GM18909 (cell line): ENCODE measurements at regions not wholly inside any gene's neighbourhood (a gene's known extent, or its start where the extent isn't known, plus 50 kb on each side); places are given as distances from the start of the nearest gene placed in this dataset.
"Not testable (repeated sequence)": the region's sequence is repeated elsewhere in the genome, so short reads cannot be mapped to it uniquely, and the experiment has no call there.

Experiments used
- ATAC-seq: cut with Tn5 transposase; IDR thresholded peaks from one replicate; pipeline ENCODE4 v1.9.1; 2021; ENCODE audit warnings: mild to moderate bottlenecking; ENCODE audit not compliant: unreplicated experiment, poor library complexity

GRCh38 chr21:35624901-35625300, 435.4 kb downstream of the SETD4 start:
- no peak for ATAC-seq

DNA sequence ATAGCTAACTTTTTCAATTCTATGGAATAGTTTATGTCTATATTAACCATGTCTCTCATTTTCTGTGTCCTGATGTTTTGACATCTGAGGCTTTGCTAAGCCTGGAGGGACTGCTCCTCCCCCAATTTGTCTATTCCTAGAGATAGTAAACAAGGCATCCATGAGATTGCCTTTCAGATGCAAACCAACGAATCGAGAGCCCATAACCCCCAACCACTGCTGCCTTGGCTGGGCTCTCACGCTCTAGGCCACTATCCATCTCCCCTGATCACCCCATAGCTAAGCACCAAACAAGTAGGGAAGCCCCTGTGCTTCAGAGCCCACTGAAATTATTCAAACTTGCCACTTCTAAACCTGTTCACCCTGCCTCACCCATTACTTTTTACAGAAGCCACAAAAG, 437.7 kb downstream of the SETD4 start:
- no peak for ATAC-seq

DNA sequence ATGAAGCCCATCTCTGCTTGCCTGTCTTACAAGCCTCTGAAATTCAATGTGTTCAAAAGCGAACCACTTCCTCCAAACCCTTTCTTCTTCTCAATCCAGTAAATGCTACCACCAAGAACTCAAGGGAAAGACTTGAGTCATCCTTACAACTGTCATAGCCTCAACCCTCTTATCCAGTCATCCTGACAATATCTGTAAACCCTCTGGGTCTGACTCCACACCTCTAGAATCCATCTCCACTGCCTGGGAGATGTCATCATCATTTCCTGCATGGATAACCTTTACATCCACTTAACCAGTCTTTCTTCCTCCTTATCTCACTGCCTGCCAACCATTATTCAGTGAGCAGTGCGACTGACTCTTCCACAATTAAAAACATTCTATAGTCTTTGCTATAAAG, 441.1 kb downstream of the SETD4 start:
- no peak for ATAC-seq

- no peak for ATAC-seq
These were observed 442.8 kb downstream of the SETD4 start for GRCh38 chr21:35617491-35617890.

- ATAC-seq, result no peak
These were observed 444.2 kb downstream of the SETD4 start for GRCh38 chr21:35616090-35616489.

DNA sequence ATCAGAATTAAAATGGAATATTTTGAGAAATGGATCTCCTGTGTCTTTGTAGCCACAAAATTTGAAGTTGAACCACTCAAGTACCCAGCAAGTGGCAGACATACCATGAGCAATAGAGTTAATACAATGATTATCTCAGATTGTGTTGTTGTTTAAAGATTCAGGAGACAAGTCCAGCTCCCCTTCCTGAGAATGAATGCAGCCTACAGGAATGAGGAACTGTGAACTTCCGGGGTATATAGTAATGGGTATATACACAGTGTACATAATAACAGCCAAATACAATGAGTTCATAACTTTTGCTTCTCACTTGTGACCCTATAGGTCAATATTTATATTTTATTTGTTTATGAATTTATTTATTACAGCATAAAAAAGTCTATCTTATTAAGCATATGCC, 445.0 kb downstream of the SETD4 start:
- no peak for ATAC-seq

GRCh38 chr21:35614396-35614921, 445.9 kb downstream of the SETD4 start:
- no peak for ATAC-seq

DNA sequence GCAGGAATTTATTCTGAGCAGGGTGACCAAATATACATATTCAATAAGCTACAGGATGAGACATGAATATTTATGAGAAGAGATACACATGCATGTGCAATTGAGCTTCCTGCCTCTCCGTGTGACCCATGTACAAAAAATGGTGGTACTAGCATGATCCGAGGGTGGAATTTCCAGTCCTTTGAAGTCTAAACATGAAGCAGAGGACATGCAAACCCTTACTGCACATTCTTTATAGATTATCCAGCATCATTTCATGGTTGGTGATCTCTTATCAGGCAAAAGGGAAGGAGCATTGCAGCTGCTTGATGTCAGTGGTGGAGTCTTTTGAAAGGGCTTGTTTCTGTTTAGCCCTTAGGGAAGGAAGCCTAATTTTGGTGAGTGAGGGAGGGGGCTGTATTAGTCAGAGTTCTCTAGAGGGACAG, 448.6 kb downstream of the SETD4 start:
- no peak for ATAC-seq

- ATAC-seq, result no peak
These were observed 451.1 kb downstream of the SETD4 start for GRCh38 chr21:35609263-35609662.

- no peak for ATAC-seq
These were observed 452.9 kb downstream of the SETD4 start for GRCh38 chr21:35607406-35607805.

DNA sequence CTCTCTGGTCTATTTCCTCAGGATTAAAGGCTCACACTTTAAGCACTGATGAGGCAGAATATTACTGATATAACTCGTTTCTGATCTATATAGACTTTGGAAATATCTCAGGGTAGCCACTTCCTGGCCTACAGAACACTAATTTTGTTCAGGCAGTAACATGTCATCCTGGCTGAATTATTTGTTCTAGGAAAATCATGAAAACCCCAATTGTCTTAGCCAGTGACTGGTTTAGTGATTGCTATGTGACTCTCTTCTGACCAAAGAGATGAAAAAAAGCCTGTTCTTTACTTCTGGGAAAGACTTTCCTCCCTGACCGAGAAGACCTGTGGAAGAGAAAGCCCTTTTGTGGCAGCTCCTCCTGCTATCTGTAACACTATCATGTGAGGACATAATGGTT, 453.7 kb downstream of the SETD4 start:
- no peak for ATAC-seq

DNA sequence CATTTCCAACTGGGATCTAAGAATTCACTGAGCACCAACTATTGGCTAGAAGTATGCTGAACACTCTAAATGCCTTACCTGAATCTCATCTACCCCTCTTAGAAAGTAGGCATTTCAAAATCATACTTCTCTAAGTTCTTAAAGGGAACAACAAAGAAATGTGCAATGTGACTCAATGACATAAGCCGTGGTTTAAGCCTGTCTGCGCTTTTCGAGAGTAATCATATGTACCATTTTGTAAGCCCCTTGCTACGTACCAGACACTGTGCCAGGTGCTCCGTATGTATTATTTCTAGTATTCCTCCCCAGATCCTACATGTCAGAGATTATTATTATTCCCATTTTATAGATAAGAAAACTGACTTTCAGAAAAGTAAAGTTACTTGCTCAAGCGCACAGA, 454.2 kb downstream of the SETD4 start:
- ATAC-seq, result no peak

- no peak for ATAC-seq
These were observed 456.8 kb downstream of the SETD4 start for GRCh38 chr21:35603494-35603893.

DNA sequence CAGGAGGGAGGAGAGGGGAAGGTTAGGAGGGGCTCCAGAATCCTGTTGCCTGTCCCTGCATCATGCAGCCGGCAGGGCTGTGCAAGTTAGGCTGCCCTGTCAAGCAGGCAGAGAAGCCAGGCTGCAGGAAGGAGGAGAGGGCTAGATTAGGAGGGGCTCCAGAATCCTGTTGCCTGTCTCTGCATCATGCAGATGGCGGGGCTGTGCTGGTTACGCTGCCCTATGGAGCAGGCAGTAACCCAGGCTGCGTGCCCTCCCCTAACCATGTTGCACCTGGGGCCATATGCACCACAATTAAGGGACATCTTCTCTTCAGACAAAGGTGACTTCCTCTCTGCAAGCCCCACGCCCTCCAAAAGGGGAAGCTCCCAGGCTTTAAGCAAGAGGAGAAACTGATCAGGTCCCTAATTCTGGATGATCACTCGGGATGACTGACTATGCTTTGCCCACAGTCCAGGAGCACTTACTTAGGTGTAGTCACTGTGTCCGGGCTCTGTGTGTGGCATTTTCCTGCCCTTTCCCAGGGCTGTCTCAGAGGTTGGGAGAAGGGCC, 457.4 kb downstream of the SETD4 start:
- ATAC-seq, result no peak

- no peak for ATAC-seq
These were observed 459.1 kb downstream of the SETD4 start for GRCh38 chr21:35601211-35601610.

DNA sequence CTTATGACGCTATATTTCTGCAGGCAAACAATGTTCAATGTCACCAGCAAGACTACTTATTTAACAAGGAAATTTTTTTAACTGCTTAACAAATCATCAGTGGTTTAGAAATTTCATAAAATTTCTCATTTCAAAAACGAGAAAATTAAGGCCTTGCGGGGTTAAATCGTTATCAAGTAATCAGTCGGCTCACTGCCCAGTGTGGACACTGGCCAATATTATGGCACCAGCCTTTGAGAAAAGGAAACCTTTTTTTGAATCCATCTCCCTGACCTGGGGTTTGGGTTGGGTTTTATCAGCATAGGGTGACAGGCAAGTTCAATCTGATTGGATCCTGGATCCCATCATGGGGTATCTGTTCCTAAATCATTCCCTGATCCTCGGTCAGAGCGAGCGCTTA, 461.2 kb downstream of the SETD4 start:
- no peak for ATAC-seq

DNA sequence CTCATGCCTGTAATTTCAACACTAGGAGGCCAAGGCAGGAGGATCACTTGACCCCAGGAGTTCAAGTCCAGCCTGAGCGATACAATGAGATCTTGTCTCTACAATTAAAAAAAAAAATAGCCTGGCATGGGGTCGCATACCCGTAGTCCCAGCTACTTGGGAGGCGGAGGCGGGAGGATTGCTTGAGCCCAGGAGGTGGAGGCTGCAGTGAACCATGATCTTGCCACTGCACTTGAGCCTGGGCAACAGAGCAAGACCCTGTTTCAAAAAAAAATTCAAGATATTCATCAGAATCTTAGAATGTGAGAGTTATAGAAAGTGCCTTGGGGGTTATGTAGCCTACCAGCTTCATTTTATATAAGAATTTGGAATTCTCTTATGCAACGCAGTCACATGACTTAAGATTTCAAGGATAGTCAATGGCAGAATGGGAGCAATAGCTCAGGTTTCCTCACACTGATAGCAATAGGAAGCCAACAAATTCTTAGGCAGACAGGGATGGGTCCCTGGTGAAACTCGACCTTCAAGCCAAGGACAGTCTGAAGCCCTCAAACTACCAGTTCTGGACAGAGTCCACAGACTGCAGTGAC, 462.5 kb downstream of the SETD4 start:
- no peak for ATAC-seq

- no peak for ATAC-seq
These were observed 465.4 kb downstream of the SETD4 start for GRCh38 chr21:35594905-35595304.

- no peak for ATAC-seq
These were observed 467.3 kb downstream of the SETD4 start for GRCh38 chr21:35593000-35593502.

DNA sequence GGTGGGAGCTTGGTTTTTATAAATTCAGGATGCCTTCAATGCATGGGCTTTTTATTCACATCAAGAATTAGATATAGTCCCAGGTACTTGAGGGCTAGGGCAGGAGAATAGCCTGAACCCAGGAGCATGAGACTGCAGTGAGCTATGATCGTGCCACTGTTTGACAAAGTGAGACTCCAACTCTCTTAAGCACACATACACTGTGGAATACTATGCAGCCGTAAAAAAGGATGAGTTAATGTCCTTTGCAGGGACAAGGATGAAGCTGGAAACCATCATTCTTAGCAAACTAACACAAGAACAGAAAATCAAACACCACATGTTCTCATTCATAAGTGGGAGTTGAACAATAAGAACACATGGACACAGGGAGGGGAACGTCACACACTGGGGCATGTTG, 470.0 kb downstream of the SETD4 start:
- not testable (repeated sequence) for ATAC-seq

- no peak for ATAC-seq
These were observed 472.4 kb downstream of the SETD4 start for GRCh38 chr21:35587841-35588380.

- ATAC-seq, result no peak
These were observed 474.0 kb downstream of the SETD4 start for GRCh38 chr21:35586305-35586704.
